Suprapubic skin (tissue), 4 donors: ENCODE measurements at regions not wholly inside any gene's neighbourhood (a gene's known extent, or its start where the extent isn't known, plus 50 kb on each side); places are given as distances from the start of the nearest gene placed in this dataset.

ENCODE experiments used
- DNase-seq, 2 donors: peaks; one replicate each; pipeline ENCODE4 v3.0.0-alpha.2; 2019; ENCODE audit warnings: low spot score in 2 of 2
- H3K27ac ChIP-seq: fragments of 200-600 bp; sonication (generic); one replicate; pipeline ENCODE4 v1.5.1; 2019
- H3K27me3 ChIP-seq: fragments of 200-600 bp; sonication (generic); one replicate; pipeline ENCODE4 v1.5.1; 2019
- H3K36me3 ChIP-seq: fragments of 200-600 bp; sonication (generic); one replicate; pipeline ENCODE4 v1.5.1; 2019
- H3K4me1 ChIP-seq: fragments of 200-600 bp; sonication (generic); one replicate; pipeline ENCODE4 v1.5.1; 2019
- H3K4me3 ChIP-seq: fragments of 200-600 bp; sonication (generic); one replicate; pipeline ENCODE4 v1.5.1; 2019; ENCODE audit warnings: mild to moderate bottlenecking
- H3K9me3 ChIP-seq: fragments of 200-600 bp; sonication (generic); one replicate; pipeline ENCODE4 v1.5.1; 2019
- EP300 ChIP-seq: sonication (generic); formaldehyde crosslinking; IDR thresholded peaks from one replicate; pipeline ENCODE4 v1.6.1; 2017; ENCODE audit warnings: antibody characterized with exemption
- POLR2A ChIP-seq, 2 donors: fragments of 450-650 bp; IDR thresholded peaks; one replicate each; pipeline ENCODE4 v1.6.1; 2017; ENCODE audit warnings: antibody characterized with exemption in 2 of 2, mild to moderate bottlenecking in 2 of 2, moderate library complexity in 2 of 2
- POLR2AphosphoS5 ChIP-seq, 3 donors: sonication (generic); formaldehyde crosslinking; IDR thresholded peaks; one replicate each; pipeline ENCODE4 v1.6.1; 2017; ENCODE audit warnings: antibody characterized with exemption in 3 of 3
- WGBS: methylation state at CpG from one replicate; pipeline ENCODE4 v1.1.5; 2018; 5-methylcytosine and 5-hydroxymethylcytosine counted together
- TF ChIP-seq, protein P1 (sequence below), 2 donors: fragments of 200-600 bp in 1 of 2; fragments of 450-650 bp in 1 of 2; sonication (generic) in 1 of 2; IDR thresholded peaks; one replicate each; pipeline ENCODE4 v1.5.1; 2016 to 2019; ENCODE audit warnings: antibody characterized with exemption in 2 of 2, mild to moderate bottlenecking in 1 of 2, moderate library complexity in 1 of 2

DNA sequence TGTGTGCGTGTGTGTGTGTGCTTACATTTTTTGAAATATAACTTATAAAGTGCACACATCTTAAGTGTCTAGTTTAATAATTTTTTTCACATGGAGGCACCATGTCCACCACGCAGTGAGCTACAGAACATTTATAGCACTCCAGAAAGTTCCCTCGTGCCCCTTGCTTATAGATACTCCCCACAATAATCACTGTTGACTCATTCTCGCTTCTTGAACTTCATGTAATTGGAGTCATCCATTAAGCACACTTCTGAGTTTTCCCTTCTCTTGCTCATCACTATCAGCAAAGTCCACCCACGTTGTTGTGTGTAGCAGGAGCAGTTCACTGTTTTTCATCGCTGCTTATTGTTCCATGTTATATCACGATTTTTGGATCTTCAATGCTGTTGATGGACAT lies 78.4 kb upstream of the DISP3 start:
- 77% methylated on average over 7 of the region's 7 CpGs for WGBS

DNA sequence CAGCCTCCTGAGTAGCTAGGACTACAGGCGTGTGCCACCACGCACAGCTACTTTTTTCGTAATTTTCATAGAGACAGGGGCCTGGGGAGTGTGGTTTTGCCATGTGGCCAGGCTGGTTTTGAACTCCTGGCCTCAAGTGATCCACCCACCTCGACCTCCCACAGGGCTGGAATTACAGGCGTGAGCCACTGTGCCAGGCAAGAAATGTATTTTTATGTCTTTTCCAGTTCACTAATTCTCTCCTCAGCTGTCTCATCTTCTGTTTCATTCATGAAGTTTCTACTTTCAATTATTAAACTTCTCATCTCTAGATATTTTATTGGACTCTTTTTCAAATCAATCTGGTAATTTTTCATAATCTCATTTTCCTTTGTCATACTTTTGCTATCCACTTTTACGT lies 72.1 kb upstream of the DISP3 start:
- WGBS, result 73% methylated on average over 6 of the region's 6 CpGs
- DNase-seq, result no peak
- H3K36me3 ChIP-seq, result no peaks in the 10 kb centered on the region
- H3K27me3 ChIP-seq, result peaks cover 31% of the 10 kb centered on the region
- H3K4me1 ChIP-seq, result no peaks in the 10 kb centered on the region
- H3K27ac ChIP-seq, result no peak overlapping the region
- TF ChIP-seq, protein P1, sequence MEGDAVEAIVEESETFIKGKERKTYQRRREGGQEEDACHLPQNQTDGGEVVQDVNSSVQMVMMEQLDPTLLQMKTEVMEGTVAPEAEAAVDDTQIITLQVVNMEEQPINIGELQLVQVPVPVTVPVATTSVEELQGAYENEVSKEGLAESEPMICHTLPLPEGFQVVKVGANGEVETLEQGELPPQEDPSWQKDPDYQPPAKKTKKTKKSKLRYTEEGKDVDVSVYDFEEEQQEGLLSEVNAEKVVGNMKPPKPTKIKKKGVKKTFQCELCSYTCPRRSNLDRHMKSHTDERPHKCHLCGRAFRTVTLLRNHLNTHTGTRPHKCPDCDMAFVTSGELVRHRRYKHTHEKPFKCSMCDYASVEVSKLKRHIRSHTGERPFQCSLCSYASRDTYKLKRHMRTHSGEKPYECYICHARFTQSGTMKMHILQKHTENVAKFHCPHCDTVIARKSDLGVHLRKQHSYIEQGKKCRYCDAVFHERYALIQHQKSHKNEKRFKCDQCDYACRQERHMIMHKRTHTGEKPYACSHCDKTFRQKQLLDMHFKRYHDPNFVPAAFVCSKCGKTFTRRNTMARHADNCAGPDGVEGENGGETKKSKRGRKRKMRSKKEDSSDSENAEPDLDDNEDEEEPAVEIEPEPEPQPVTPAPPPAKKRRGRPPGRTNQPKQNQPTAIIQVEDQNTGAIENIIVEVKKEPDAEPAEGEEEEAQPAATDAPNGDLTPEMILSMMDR (IDR thresholded peaks at IDR 0.05), result no peak
- no peak for TF ChIP-seq POLR2A (IDR thresholded peaks at IDR 0.05)
- no peak for TF ChIP-seq POLR2AphosphoS5 (IDR thresholded peaks at IDR 0.05)
- TF ChIP-seq EP300, result no peak
- H3K9me3 ChIP-seq, result no peaks in the 10 kb centered on the region
- no peak overlapping the region for H3K4me3 ChIP-seq

More for the DNA sequence above, 78.4 kb upstream of the DISP3 start:
- Histone ChIP-seq H3K27ac (no peak overlapping the region), H3K9me3 (no peaks in the 10 kb centered on the region), H3K4me1 (no peaks in the 10 kb centered on the region), H3K4me3 (no peak overlapping the region), H3K27me3 (peaks cover 41% of the 10 kb centered on the region), H3K36me3 (no peaks in the 10 kb centered on the region)
- no peak for TF ChIP-seq POLR2AphosphoS5 (IDR thresholded peaks at IDR 0.05)
- TF ChIP-seq, protein P1 (IDR thresholded peaks at IDR 0.05), result no peak
- TF ChIP-seq POLR2A (IDR thresholded peaks at IDR 0.05), result no peak
- no peak for TF ChIP-seq EP300
- DNase-seq, result no peak

DNA sequence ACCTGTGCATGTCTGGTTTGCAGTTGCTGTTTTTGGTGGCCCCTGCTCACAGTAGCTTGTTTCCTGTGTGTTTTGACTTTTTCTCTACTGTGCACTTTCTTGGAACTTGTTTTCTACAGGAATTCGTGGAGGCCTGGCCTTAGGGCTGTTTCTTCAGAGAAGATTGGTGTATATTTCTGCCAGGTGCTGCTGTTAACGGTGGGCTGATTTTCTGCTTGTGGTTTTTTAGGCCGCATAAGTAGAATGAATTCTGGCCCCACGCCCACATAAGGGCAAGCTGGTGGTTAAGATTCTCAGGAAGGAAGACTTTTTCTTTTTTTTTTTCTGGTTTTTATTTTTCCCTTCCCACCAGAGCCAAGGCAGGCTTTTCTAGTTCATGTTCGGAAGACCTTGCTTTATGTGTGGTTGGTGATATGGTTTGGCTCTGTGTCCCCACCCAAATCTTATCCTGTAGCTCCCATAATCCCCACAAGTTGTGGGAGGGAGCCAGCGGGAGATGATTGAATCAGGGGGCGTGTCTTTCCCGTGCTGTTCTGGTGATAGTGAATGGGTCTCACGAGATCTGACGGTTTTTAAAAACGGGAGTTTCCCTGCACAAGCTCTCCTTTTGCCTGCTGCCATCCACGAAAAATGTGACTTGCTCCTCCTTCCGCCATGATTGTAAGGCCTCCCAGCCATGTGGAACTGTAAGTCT lies 71.5 kb upstream of the DISP3 start:
- 59% methylated on average over 13 of the region's 13 CpGs for WGBS
- H3K36me3 ChIP-seq, result no peaks in the 10 kb centered on the region
- peaks cover 37% of the 10 kb centered on the region for H3K27me3 ChIP-seq
- H3K27ac ChIP-seq, result no peak overlapping the region
- no peak overlapping the region for H3K4me3 ChIP-seq
- H3K4me1 ChIP-seq, result no peaks in the 10 kb centered on the region
- TF ChIP-seq EP300 (no peak), POLR2A (IDR thresholded peaks at IDR 0.05) (no peak), POLR2AphosphoS5 (IDR thresholded peaks at IDR 0.05) (no peak)
- TF ChIP-seq, protein P1 (IDR thresholded peaks at IDR 0.05), result no peak
- no peaks in the 10 kb centered on the region for H3K9me3 ChIP-seq
- no peak for DNase-seq

DNA sequence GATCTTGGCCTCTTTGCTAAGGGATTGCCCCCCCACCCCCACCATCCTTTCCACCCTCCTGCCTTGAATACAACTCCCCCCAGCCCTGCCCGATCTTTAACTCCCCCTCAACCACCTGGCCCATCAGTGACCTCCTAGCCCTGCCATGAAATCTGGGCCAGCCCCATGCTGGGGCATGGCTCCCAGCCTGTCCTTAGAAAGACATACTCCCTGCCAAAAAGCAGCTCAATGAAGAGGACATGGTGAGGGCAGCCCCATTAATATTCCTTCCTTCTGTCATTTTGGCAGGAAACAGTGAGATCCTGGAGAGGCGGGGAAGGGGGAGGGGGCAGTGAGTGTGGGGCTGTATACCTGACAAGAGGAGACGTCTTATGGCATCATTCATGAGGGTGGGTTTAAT lies 66.8 kb upstream of the DISP3 start:
- Histone ChIP-seq H3K9me3 (no peaks in the 10 kb centered on the region), H3K4me1 (no peaks in the 10 kb centered on the region), H3K27ac (no peak overlapping the region), H3K36me3 (no peaks in the 10 kb centered on the region), H3K4me3 (no peak overlapping the region), H3K27me3 (peaks cover 70% of the 10 kb centered on the region)
- TF ChIP-seq POLR2AphosphoS5 (IDR thresholded peaks at IDR 0.05) (no peak), POLR2A (IDR thresholded peaks at IDR 0.05) (no peak), EP300 (no peak)
- TF ChIP-seq, protein P1 (IDR thresholded peaks at IDR 0.05), result no peak
- DNase-seq, result no peak
- WGBS, result 70% methylated on average over 3 of the region's 3 CpGs

DNA sequence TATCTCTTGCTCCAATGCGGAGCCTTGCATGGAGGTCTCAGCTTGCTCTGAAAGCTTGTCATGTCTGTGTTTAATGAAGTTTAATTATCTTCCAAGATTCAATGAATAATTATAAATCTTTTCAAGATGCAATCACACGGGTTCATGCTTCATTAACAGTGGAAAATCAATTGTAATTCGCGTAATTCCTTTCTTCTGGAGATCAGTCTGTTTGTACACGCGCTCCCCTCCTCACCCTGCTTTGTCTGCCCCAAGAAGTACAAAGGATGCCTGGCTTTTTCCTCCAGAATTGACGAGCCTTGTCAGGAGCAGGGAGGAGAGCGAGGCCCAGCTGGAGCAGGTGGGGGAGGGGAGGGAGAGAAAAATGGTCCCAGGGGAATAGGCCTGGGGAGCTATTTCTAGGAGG lies 65.0 kb upstream of the DISP3 start:
- Histone ChIP-seq H3K4me3 (no peak overlapping the region), H3K27ac (no peak overlapping the region), H3K9me3 (no peaks in the 10 kb centered on the region), H3K36me3 (no peaks in the 10 kb centered on the region), H3K27me3 (peaks cover 68% of the 10 kb centered on the region), H3K4me1 (no peaks in the 10 kb centered on the region)
- WGBS, result 28% methylated on average over 8 of the region's 8 CpGs
- DNase-seq, result no peak
- TF ChIP-seq EP300, result no peak
